ENCODE measurements at regions not wholly inside any gene's neighbourhood (a gene's known extent, or its start where the extent isn't known, plus 50 kb on each side); places are given as distances from the start of the nearest gene placed in this dataset.

GRCh38 chr3:176491084-176491483 lies 706.2 kb downstream of the TBL1XR1 start:
- Histone ChIP-seq H3K27me3 (replicated peaks; ENCODE audit: insufficient read depth, low read depth, low read length, poor library complexity) (no peaks in the 10 kb centered on the region), H3K27ac (ENCODE audit: low read depth, low read length, poor library complexity, severe bottlenecking) (no peak overlapping the region), H3K4me3 (ENCODE audit: low read depth, low read length, poor library complexity, severe bottlenecking) (no peak overlapping the region), H3K9me3 (ENCODE audit: low read depth, low read length, poor library complexity, severe bottlenecking) (no peaks in the 10 kb centered on the region), H3K4me1 (ENCODE audit: insufficient read depth, low read length, poor library complexity, severe bottlenecking) (no peaks in the 10 kb centered on the region), H3K36me3 (ENCODE audit: insufficient read depth, low read length, poor library complexity, severe bottlenecking) (no peaks in the 10 kb centered on the region)
- ChIA-PET POLR2A (ENCODE audit: low non-redundant PET) (no interaction called here), CTCF (no interaction called here)
- no TSS peak for BruUV-seq (replicated peaks)
- TF ChIP-seq EZH2 (IDR thresholded peaks at IDR 0.05; ENCODE audit: borderline replicate concordance, low read depth, low read length, poor library complexity, severe bottlenecking) (no peak), CTCF (conservative IDR thresholded peaks at IDR 0.05; ENCODE audit: low read depth, low read length) (no peak)
- intact Hi-C loops (cut with micrococcal nuclease; ENCODE audit: unreplicated experiment): no loop called here
- no peak for DNase-seq (ENCODE audit: low spot score)

- TF ChIP-seq EZH2 (IDR thresholded peaks at IDR 0.05; ENCODE audit: borderline replicate concordance, low read depth, low read length, poor library complexity, severe bottlenecking) (no peak), CTCF (conservative IDR thresholded peaks at IDR 0.05; ENCODE audit: low read depth, low read length) (no peak)
- no TSS peak for BruUV-seq (replicated peaks)
- Histone ChIP-seq H3K4me1 (ENCODE audit: insufficient read depth, low read length, poor library complexity, severe bottlenecking) (no peaks in the 10 kb centered on the region), H3K9me3 (ENCODE audit: low read depth, low read length, poor library complexity, severe bottlenecking) (no peaks in the 10 kb centered on the region), H3K4me3 (ENCODE audit: low read depth, low read length, poor library complexity, severe bottlenecking) (no peak overlapping the region), H3K27me3 (replicated peaks; ENCODE audit: insufficient read depth, low read depth, low read length, poor library complexity) (no peaks in the 10 kb centered on the region), H3K36me3 (ENCODE audit: insufficient read depth, low read length, poor library complexity, severe bottlenecking) (no peaks in the 10 kb centered on the region), H3K27ac (ENCODE audit: low read depth, low read length, poor library complexity, severe bottlenecking) (no peak overlapping the region)
- POLR2A ChIA-PET (ENCODE audit: low non-redundant PET): no interaction called here
- CTCF ChIA-PET: no interaction called here
- intact Hi-C loops (cut with micrococcal nuclease; ENCODE audit: unreplicated experiment): no loop called here
- DNase-seq (ENCODE audit: low spot score): no peak
Measured at GRCh38 chr3:176490357-176490756, 706.9 kb downstream of the TBL1XR1 start.

- no peak overlapping the region for H3K4me3 ChIP-seq (ENCODE audit: low read depth, low read length, poor library complexity, severe bottlenecking)
- no TSS peak for BruUV-seq (replicated peaks)
- H3K27ac ChIP-seq (ENCODE audit: low read depth, low read length, poor library complexity, severe bottlenecking): no peak overlapping the region
- H3K36me3 ChIP-seq (ENCODE audit: insufficient read depth, low read length, poor library complexity, severe bottlenecking): no peaks in the 10 kb centered on the region
- no peaks in the 10 kb centered on the region for H3K9me3 ChIP-seq (ENCODE audit: low read depth, low read length, poor library complexity, severe bottlenecking)
- H3K4me1 ChIP-seq (ENCODE audit: insufficient read depth, low read length, poor library complexity, severe bottlenecking): no peaks in the 10 kb centered on the region
- DNase-seq (ENCODE audit: low spot score): no peak
- POLR2A ChIA-PET (ENCODE audit: low non-redundant PET): no interaction called here
- intact Hi-C loops (cut with micrococcal nuclease; ENCODE audit: unreplicated experiment): no loop called here
- no peak for TF ChIP-seq EZH2 (IDR thresholded peaks at IDR 0.05; ENCODE audit: borderline replicate concordance, low read depth, low read length, poor library complexity, severe bottlenecking)
- no peaks in the 10 kb centered on the region for H3K27me3 ChIP-seq (replicated peaks; ENCODE audit: insufficient read depth, low read depth, low read length, poor library complexity)
- CTCF ChIA-PET: no interaction called here
Measured at GRCh38 chr3:176479248-176479647, 718.0 kb downstream of the TBL1XR1 start.

GRCh38 chr3:176469694-176470205 lies 727.5 kb downstream of the TBL1XR1 start:
- no peaks in the 10 kb centered on the region for H3K36me3 ChIP-seq (ENCODE audit: insufficient read depth, low read length, poor library complexity, severe bottlenecking)
- no peak for DNase-seq (ENCODE audit: low spot score)
- intact Hi-C loops (cut with micrococcal nuclease; ENCODE audit: unreplicated experiment): no loop called here
- ChIA-PET POLR2A (ENCODE audit: low non-redundant PET) (no interaction called here), CTCF (no interaction called here)
- BruUV-seq (replicated peaks): no TSS peak
- no peaks in the 10 kb centered on the region for H3K9me3 ChIP-seq (ENCODE audit: low read depth, low read length, poor library complexity, severe bottlenecking)
- H3K27ac ChIP-seq (ENCODE audit: low read depth, low read length, poor library complexity, severe bottlenecking): no peak overlapping the region
- H3K4me3 ChIP-seq (ENCODE audit: low read depth, low read length, poor library complexity, severe bottlenecking): no peak overlapping the region
- no peaks in the 10 kb centered on the region for H3K27me3 ChIP-seq (replicated peaks; ENCODE audit: insufficient read depth, low read depth, low read length, poor library complexity)
- no peaks in the 10 kb centered on the region for H3K4me1 ChIP-seq (ENCODE audit: insufficient read depth, low read length, poor library complexity, severe bottlenecking)
- TF ChIP-seq EZH2 (IDR thresholded peaks at IDR 0.05; ENCODE audit: borderline replicate concordance, low read depth, low read length, poor library complexity, severe bottlenecking) (no peak), CTCF (conservative IDR thresholded peaks at IDR 0.05; ENCODE audit: low read depth, low read length) (no peak)
